Spleen (tissue), 7 donors: ENCODE measurements at regions not wholly inside any gene's neighbourhood (a gene's known extent, or its start where the extent isn't known, plus 50 kb on each side); places are given as distances from the start of the nearest gene placed in this dataset.

Experiments used
- POLR2A ChIP-seq, 3 donors: fragments of 450-650 bp; IDR thresholded peaks; one replicate each; pipeline ENCODE4 v1.5.1; 2017; ENCODE audit warnings: antibody characterized with exemption in 3 of 3, mild to moderate bottlenecking in 1 of 3
- TF ChIP-seq, protein P1 (sequence below), 11 experiments: fragments of 200-600 bp in 7 of 11; fragments of 450-650 bp in 4 of 11; sonication (generic) in 4 of 11; IDR thresholded peaks in 8 of 11; conservative IDR thresholded peaks in 3 of 11; 1 replicate in 7 of 11; 2 replicates in 4 of 11; pipeline versions ENCODE4 v1.4.0 to v1.8.0; 2016 to 2021; ENCODE audit warnings: antibody characterized with exemption in 11 of 11, inconsistent platforms in 4 of 11, mild to moderate bottlenecking in 1 of 11
- donor health status: DM: no; HTN: no; CAD: no; lungs with moderate emphysema.
- donor health status: DM: no; HTN: no; CAD: no.
- donor health status: DM: no; HTN: no; CAD: no.

- TF ChIP-seq, protein P1, sequence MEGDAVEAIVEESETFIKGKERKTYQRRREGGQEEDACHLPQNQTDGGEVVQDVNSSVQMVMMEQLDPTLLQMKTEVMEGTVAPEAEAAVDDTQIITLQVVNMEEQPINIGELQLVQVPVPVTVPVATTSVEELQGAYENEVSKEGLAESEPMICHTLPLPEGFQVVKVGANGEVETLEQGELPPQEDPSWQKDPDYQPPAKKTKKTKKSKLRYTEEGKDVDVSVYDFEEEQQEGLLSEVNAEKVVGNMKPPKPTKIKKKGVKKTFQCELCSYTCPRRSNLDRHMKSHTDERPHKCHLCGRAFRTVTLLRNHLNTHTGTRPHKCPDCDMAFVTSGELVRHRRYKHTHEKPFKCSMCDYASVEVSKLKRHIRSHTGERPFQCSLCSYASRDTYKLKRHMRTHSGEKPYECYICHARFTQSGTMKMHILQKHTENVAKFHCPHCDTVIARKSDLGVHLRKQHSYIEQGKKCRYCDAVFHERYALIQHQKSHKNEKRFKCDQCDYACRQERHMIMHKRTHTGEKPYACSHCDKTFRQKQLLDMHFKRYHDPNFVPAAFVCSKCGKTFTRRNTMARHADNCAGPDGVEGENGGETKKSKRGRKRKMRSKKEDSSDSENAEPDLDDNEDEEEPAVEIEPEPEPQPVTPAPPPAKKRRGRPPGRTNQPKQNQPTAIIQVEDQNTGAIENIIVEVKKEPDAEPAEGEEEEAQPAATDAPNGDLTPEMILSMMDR (IDR thresholded peaks at IDR 0.05 in 8 of 11, conservative IDR thresholded peaks at IDR 0.05 in 3 of 11) = no peak
- TF ChIP-seq POLR2A (IDR thresholded peaks at IDR 0.05) = no peak
Observed at GRCh38 chr3:194824100-194824499, 138.4 kb downstream of the FAM43A start.
